Activated CD4-positive, alpha-beta T cell treated with anti-CD3 and anti-CD28 coated beads, Interleukin-10, Interleukin-2, amounts not matched to agents 100 ng/mL and 50 ng/mL, durations not matched to agents 16 hours and 8 hours (primary cell): ENCODE measurements at regions not wholly inside any gene's neighbourhood (a gene's known extent, or its start where the extent isn't known, plus 50 kb on each side); places are given as distances from the start of the nearest gene placed in this dataset.
A peak's percentile ranks its signal among the peaks of the same experiment; 100 is the strongest.
"Not testable (repeated sequence)": the region's sequence is repeated elsewhere in the genome, so short reads cannot be mapped to it uniquely, and the experiment has no call there.

Source experiments
- DNase-seq: peaks from one replicate; pipeline ENCODE4 v3.0.0-alpha.2; 2020

- DNase-seq, result no peak
Measured at GRCh38 chr18:38887671-38888020, 1322.0 kb upstream of the CELF4 start.

- DNase-seq, result no peak
Measured at GRCh38 chr18:38886861-38887670, 1321.5 kb upstream of the CELF4 start.

GRCh38 chr18:38886235-38886634 is 1320.6 kb upstream of the CELF4 start:
- DNase-seq, result no peak

GRCh38 chr18:38884050-38884449 is 1318.5 kb upstream of the CELF4 start:
- DNase-seq, result no peak

GRCh38 chr18:38883111-38883510 is 1317.5 kb upstream of the CELF4 start:
- DNase-seq, result no peak

GRCh38 chr18:38879871-38880270 is 1314.3 kb upstream of the CELF4 start:
- no peak for DNase-seq

GRCh38 chr18:38872342-38872741 is 1306.7 kb upstream of the CELF4 start:
- DNase-seq, result no peak

GRCh38 chr18:38868757-38869156 is 1303.2 kb upstream of the CELF4 start:
- no peak for DNase-seq

GRCh38 chr18:38867680-38868079 is 1302.1 kb upstream of the CELF4 start:
- DNase-seq, result no peak

- DNase-seq, result no peak
Measured at GRCh38 chr18:38851526-38851925, 1285.9 kb upstream of the CELF4 start.

- DNase-seq, result no peak
Measured at GRCh38 chr18:38847326-38847725, 1281.7 kb upstream of the CELF4 start.

GRCh38 chr18:38843291-38843690 is 1277.7 kb upstream of the CELF4 start:
- DNase-seq, result no peak

- no peak for DNase-seq
Measured at GRCh38 chr18:38826247-38826646, 1260.6 kb upstream of the CELF4 start.

- DNase-seq, result no peak
Measured at GRCh38 chr18:38811209-38811608, 1245.6 kb upstream of the CELF4 start.

GRCh38 chr18:38810789-38811188 is 1245.2 kb upstream of the CELF4 start:
- no peak for DNase-seq

GRCh38 chr18:38807915-38808314 is 1242.3 kb upstream of the CELF4 start:
- no peak for DNase-seq

GRCh38 chr18:38805256-38805655 is 1239.7 kb upstream of the CELF4 start:
- no peak for DNase-seq

- DNase-seq, result no peak
Measured at GRCh38 chr18:38801640-38802039, 1236.0 kb upstream of the CELF4 start.

- DNase-seq, result no peak
Measured at GRCh38 chr18:38796762-38797161, 1231.2 kb upstream of the CELF4 start.

GRCh38 chr18:38792731-38793130 is 1227.1 kb upstream of the CELF4 start:
- DNase-seq, result no peak

GRCh38 chr18:38790786-38791185 is 1225.2 kb upstream of the CELF4 start:
- no peak for DNase-seq

GRCh38 chr18:38790303-38790702 is 1224.7 kb upstream of the CELF4 start:
- DNase-seq, result peak; percentile 2

GRCh38 chr18:38789141-38789540 is 1223.5 kb upstream of the CELF4 start:
- DNase-seq, result no peak

- DNase-seq, result no peak
Measured at GRCh38 chr18:38786906-38787305, 1221.3 kb upstream of the CELF4 start.

- not testable (repeated sequence) for DNase-seq
Measured at GRCh38 chr18:38771620-38772019, 1206.0 kb upstream of the CELF4 start.
